ENCODE measurements at regions not wholly inside any gene's neighbourhood (a gene's known extent, or its start where the extent isn't known, plus 50 kb on each side); places are given as distances from the start of the nearest gene placed in this dataset.

- H3K79me1 ChIP-seq (ENCODE audit: low read depth in 1 of 2, low read length in 2 of 2) = no peaks in the 10 kb centered on the region
- no TSS peak for BruUV-seq (replicated peaks)
- H3K36me3 ChIP-seq (ENCODE audit: control insufficient read depth, insufficient read depth, low read length) = no peaks in the 10 kb centered on the region
- no peak overlapping the region for H3K9ac ChIP-seq (ENCODE audit: low read depth, low read length)
- H3K9me3 ChIP-seq (ENCODE audit: control insufficient read depth, insufficient read depth, low read length) = no peaks in the 10 kb centered on the region
- H2AK9ac ChIP-seq (replicated peaks; ENCODE audit: low read depth, low read length, poor library complexity) = no peak overlapping the region
- no peak overlapping the region for H2BK120ac ChIP-seq (ENCODE audit: low read depth, low read length)
- no peak overlapping the region for H2AK5ac ChIP-seq (ENCODE audit: low read depth, low read length)
- no peak overlapping the region for H2BK15ac ChIP-seq (ENCODE audit: low read depth, low read length)
- no peak overlapping the region for H2AFZ ChIP-seq (replicated peaks; ENCODE audit: low read length, poor library complexity)
- ATAC-seq (ENCODE audit: low read depth) = no peak
- H4K8ac ChIP-seq (ENCODE audit: low read depth in 2 of 2, low read length in 2 of 2) = no peak overlapping the region
- in situ Hi-C loops (cut with MboI; ENCODE audit: low sequenced_read_pairs) = no loop called here
- intact Hi-C loops (cut with micrococcal nuclease) = no loop called here
- H4K20me1 ChIP-seq (ENCODE audit: insufficient read depth, low read length) = no peaks in the 10 kb centered on the region
- no peak overlapping the region for H2BK20ac ChIP-seq (ENCODE audit: low read depth, low read length)
- H3K56ac ChIP-seq (ENCODE audit: extremely low read depth, insufficient read depth, low read length) = no peak overlapping the region
- ChIA-PET CTCF (interaction anchor here (0.7 kb wide), 1 partner anchor 100 kb away, joined by 3 read pairs; no protein-coding TSS in a partner anchor), POLR2A (ENCODE audit: unreplicated experiment) (no interaction called here)
- H3K27me3 ChIP-seq (ENCODE audit: control insufficient read depth, insufficient read depth, low read length) = peaks cover 4% of the 10 kb centered on the region
- no peak overlapping the region for H3K14ac ChIP-seq (replicated peaks; ENCODE audit: low read depth, low read length)
- H4K5ac ChIP-seq (ENCODE audit: low read depth, low read length) = no peak overlapping the region
- no peak overlapping the region for H2BK5ac ChIP-seq (ENCODE audit: low read depth, low read length, poor library complexity, severe bottlenecking)
- no peaks in the 10 kb centered on the region for H3K9me1 ChIP-seq (ENCODE audit: insufficient read depth, low read length)
- no peak overlapping the region for H3K23ac ChIP-seq (ENCODE audit: low read depth, low read length)
- H3K4me1 ChIP-seq (ENCODE audit: control insufficient read depth, insufficient read depth, low read length) = no peaks in the 10 kb centered on the region
- H3K4me2 ChIP-seq (ENCODE audit: low read depth, low read length) = no peak overlapping the region
- dilution Hi-C loops (cut with HindIII; ENCODE audit: low sequenced_read_pairs, unreplicated experiment) = no loop called here
- H4K91ac ChIP-seq (ENCODE audit: insufficient read depth, low read depth, low read length) = no peak overlapping the region
- no peak for DNase-seq
- H3K27ac ChIP-seq (ENCODE audit: insufficient read depth, low read length) = no peak overlapping the region
- H3K18ac ChIP-seq (ENCODE audit: low read depth, low read length) = no peak overlapping the region
- no peak overlapping the region for H3K4me3 ChIP-seq (ENCODE audit: insufficient read depth, low read depth, low read length)
- TF ChIP-seq MAZ (IDR thresholded peaks at IDR 0.05; ENCODE audit: borderline replicate concordance, low read depth, low read length) = no peak
- no peak for TF ChIP-seq MAFK (IDR thresholded peaks at IDR 0.05; ENCODE audit: low read depth, low read length)
- no peak for TF ChIP-seq NFE2L2 (IDR thresholded peaks at IDR 0.05; ENCODE audit: low read depth, low read length)
- TF ChIP-seq SMC3 (IDR thresholded peaks at IDR 0.05; ENCODE audit: low read depth, low read length) = no peak
- no peak for TF ChIP-seq FOS (IDR thresholded peaks at IDR 0.05; ENCODE audit: low read depth, low read length)
- TF ChIP-seq RAD21 (IDR thresholded peaks at IDR 0.05; ENCODE audit: low read length) = no peak
- no peak for TF ChIP-seq CTCF (conservative IDR thresholded peaks at IDR 0.05; ENCODE audit: low read depth, low read length)
- TF ChIP-seq RFX5 (IDR thresholded peaks at IDR 0.05; ENCODE audit: low read depth, low read length) = no peak
- no peak for TF ChIP-seq CEBPB (IDR thresholded peaks at IDR 0.05; ENCODE audit: low read depth, low read length)
- TF ChIP-seq RCOR1 (IDR thresholded peaks at IDR 0.05; ENCODE audit: insufficient replicate concordance, low read length) = no peak
- TF ChIP-seq USF2 (IDR thresholded peaks at IDR 0.05; ENCODE audit: low read depth, low read length) = no peak
- TF ChIP-seq MXI1 (IDR thresholded peaks at IDR 0.05; ENCODE audit: borderline replicate concordance, low read depth, low read length) = no peak
- TF ChIP-seq CHD1 (IDR thresholded peaks at IDR 0.05; ENCODE audit: low read depth, low read length) = no peak
- TF ChIP-seq BHLHE40 (IDR thresholded peaks at IDR 0.05; ENCODE audit: low read depth, low read length) = no peak
- TF ChIP-seq ELK1 (IDR thresholded peaks at IDR 0.05; ENCODE audit: borderline replicate concordance, low read depth, low read length) = no peak
- no peak for TF ChIP-seq POLR2A (IDR thresholded peaks at IDR 0.05; ENCODE audit: low read depth, low read length)
- H3K4ac ChIP-seq (ENCODE audit: low read depth, low read length) = no peak overlapping the region
- no CpG with 5 or more reads among the region's 1 CpG for WGBS, 2 experiments (ENCODE audit: extremely low coverage in 2 of 2, insufficient read length in 1 of 2)
These were observed 508.7 kb downstream of the ZNF674 start for GRCh38 chrX:46036508-46036907.

All from IMR-90 (cell line).